GM12878 (cell line): ENCODE measurements at regions not wholly inside any gene's neighbourhood (a gene's known extent, or its start where the extent isn't known, plus 50 kb on each side); places are given as distances from the start of the nearest gene placed in this dataset.

Experiments used
- ATAC-seq: fragments of 200-7000 bp; cut with Tn5 transposase; 3 replicates; pipeline ENCODE4 v1.9.1; 2020; ENCODE audit warnings: mild to moderate bottlenecking, moderate library complexity
- BruUV-seq: library from RNA; stranded (reverse); fragments of 400-500 nt; replicated peaks from 2 replicates; lab custom pipeline; 2021; lab: Mats Ljungman, UMichigan
- CTCF ChIA-PET: fragments of 300-600 bp; sonication (Branson Sonifier 250); formaldehyde crosslinking; extraction: SDS; loops from one replicate; lab custom pipeline; 2021; ENCODE audit warnings: inconsistent platforms; lab: Yijun Ruan, JAX
- POLR2A ChIA-PET: fragments of 350-600 bp; formaldehyde crosslinking; extraction: SDS; loops from one replicate; lab custom pipeline; 2021; ENCODE audit warnings: inconsistent platforms; lab: Charles Lee
- RAD21 ChIA-PET: fragments of 300-600 bp; sonication (Branson Sonifier 250); formaldehyde crosslinking; loops from one replicate; lab custom pipeline; 2023; ENCODE audit warnings: antibody characterized with exemption; ENCODE audit not compliant: unreplicated experiment; lab: Charles Lee
- SMC1A ChIA-PET: fragments of 300-600 bp; sonication (Branson Sonifier 250); formaldehyde crosslinking; loops from one replicate; lab custom pipeline; 2023; ENCODE audit not compliant: unreplicated experiment, uncharacterized antibody; lab: Charles Lee
- DNase-seq: peaks from one replicate; pipeline ENCODE4 v3.0.0-alpha.2; 2011; ENCODE audit warnings: low read depth, low spot score
- FAIRE-seq: peaks from 3 replicates; lab custom pipeline; 2011; peaks lifted over from hg19 to GRCh38; lab: Jason Lieb, UNC
- H2AFZ ChIP-seq: 2 replicates; pipeline ENCODE4 v1.6.0; 2011; ENCODE audit warnings: low read depth, low read length, control low read depth; ENCODE audit not compliant: control insufficient read depth
- H3K27ac ChIP-seq: 2 replicates; pipeline ENCODE4 v1.5.1; 2011; ENCODE audit warnings: control low read depth; ENCODE audit not compliant: control insufficient read depth, insufficient read depth
- H3K27me3 ChIP-seq, 2 experiments: replicated peaks in 1 of 2; 2 replicates each; pipeline versions ENCODE4 v1.6.0 to v1.6.1; 2011; ENCODE audit warnings: low read length in 1 of 2; ENCODE audit not compliant: control insufficient read depth in 2 of 2, insufficient read depth in 2 of 2
- H3K36me3 ChIP-seq, 2 experiments: 2 replicates each; pipeline ENCODE4 v1.5.1; 2011; ENCODE audit warnings: low read length in 1 of 2; ENCODE audit not compliant: control insufficient read depth in 2 of 2, insufficient read depth in 2 of 2
- H3K4me1 ChIP-seq: 2 replicates; pipeline ENCODE4 v1.6.1; 2011; ENCODE audit warnings: mild to moderate bottlenecking, low read length, moderate library complexity, mixed read lengths; ENCODE audit not compliant: control insufficient read depth, insufficient read depth
- H3K4me2 ChIP-seq: 2 replicates; pipeline ENCODE4 v1.6.0; 2011; ENCODE audit warnings: control low read depth; ENCODE audit not compliant: control insufficient read depth, insufficient read depth
- H3K4me3 ChIP-seq: fragments of 200-600 bp; sonication (generic); 2 replicates; pipeline ENCODE4 v1.5.1; 2016
- H3K79me2 ChIP-seq: 2 replicates; pipeline ENCODE4 v1.6.0; 2011; ENCODE audit warnings: low read length; ENCODE audit not compliant: control insufficient read depth, insufficient read depth
- H3K9ac ChIP-seq: 2 replicates; pipeline ENCODE4 v1.8.0; 2011; ENCODE audit warnings: low read length, control low read depth, mixed read lengths; ENCODE audit not compliant: control insufficient read depth, insufficient read depth
- H3K9me3 ChIP-seq: replicated peaks from 3 replicates; pipeline ENCODE4 v1.5.1; 2011; ENCODE audit warnings: mild to moderate bottlenecking, low read length; ENCODE audit not compliant: control insufficient read depth, insufficient read depth
- H4K20me1 ChIP-seq: 2 replicates; pipeline ENCODE4 v1.6.0; 2011; ENCODE audit not compliant: control insufficient read depth, insufficient read depth
- BRCA1 ChIP-seq: IDR thresholded peaks from 2 replicates; pipeline ENCODE4 v1.6.1; 2011; ENCODE audit warnings: low read depth, low read length, improper control_type of control experiment
- CBFB ChIP-seq: IDR thresholded peaks from 2 replicates; pipeline ENCODE4 v1.6.1; 2016; ENCODE audit warnings: antibody characterized with exemption, low read depth
- CHD1 ChIP-seq: IDR thresholded peaks from 2 replicates; pipeline ENCODE4 v1.6.1; 2012; ENCODE audit warnings: low read depth, low read length, improper control_type of control experiment
- EP300 ChIP-seq, 2 experiments: fragments of 150-350 bp in 1 of 2; IDR thresholded peaks; 2 replicates each; pipeline ENCODE4 v1.6.1; 2011 to 2012; ENCODE audit warnings: low read depth in 2 of 2, low read length in 2 of 2, borderline replicate concordance in 1 of 2, improper control_type of control experiment in 1 of 2, inconsistent platforms in 1 of 2; ENCODE audit not compliant: control insufficient read depth in 1 of 2
- KAT2A ChIP-seq: conservative IDR thresholded peaks from 2 replicates; pipeline ENCODE4 v1.6.1; 2011; ENCODE audit warnings: low read depth, low read length; ENCODE audit not compliant: control insufficient read depth
- LARP7 ChIP-seq: fragments of 450-650 bp; IDR thresholded peaks from 2 replicates; pipeline ENCODE4 v1.6.1; 2017; ENCODE audit warnings: mild to moderate bottlenecking
- NBN ChIP-seq: fragments of 450-650 bp; IDR thresholded peaks from 2 replicates; pipeline ENCODE4 v1.6.1; 2016
- PAX8 ChIP-seq: fragments of 450-650 bp; IDR thresholded peaks from 2 replicates; pipeline ENCODE4 v1.6.1; 2017; ENCODE audit warnings: mild to moderate bottlenecking, moderate library complexity
- SMAD1 ChIP-seq: fragments of 450-650 bp; IDR thresholded peaks from 2 replicates; pipeline ENCODE4 v1.6.1; 2018; ENCODE audit warnings: mild to moderate bottlenecking, low read depth; ENCODE audit not compliant: partially characterized antibody
- SREBF2 ChIP-seq: IDR thresholded peaks from 2 replicates; pipeline ENCODE4 v1.6.1; 2012; ENCODE audit warnings: mild to moderate bottlenecking, low read length
- TAF1 ChIP-seq: IDR thresholded peaks from 2 replicates; pipeline ENCODE4 v1.6.1; 2011; ENCODE audit warnings: mild to moderate bottlenecking, low read depth, low read length, borderline replicate concordance
- YBX1 ChIP-seq: fragments of 450-650 bp; IDR thresholded peaks from 2 replicates; pipeline ENCODE4 v1.6.1; 2016; ENCODE audit warnings: antibody characterized with exemption
- ZZZ3 ChIP-seq: IDR thresholded peaks from 2 replicates; pipeline ENCODE4 v1.6.1; 2011; ENCODE audit warnings: low read depth; ENCODE audit not compliant: control insufficient read depth, insufficient read length
- WGBS: methylation state at CpG from one replicate; pipeline ENCODE4 v1.1.6; 2016; ENCODE audit warnings: low lambda C conversion rate; ENCODE audit not compliant: insufficient replicate concordance, insufficient coverage; ENCODE audit errors: missing lambda C conversion rate; 5-methylcytosine and 5-hydroxymethylcytosine counted together
- in situ Hi-C: fragments of 300-500 bp; cut with MboI; formaldehyde crosslinking; loops from 9 replicates; pipeline ENCODE4 v1.14.3; 2018; ENCODE audit warnings: mixed read lengths
- intact Hi-C: fragments of 100-400 bp; cut with micrococcal nuclease; formaldehyde crosslinking; loops from one replicate; pipeline ENCODE4 v1.14.2; 2022; ENCODE audit not compliant: unreplicated experiment
- TF ChIP-seq, protein P1 (sequence below): fragments of 450-650 bp; formaldehyde crosslinking; IDR thresholded peaks from 2 replicates; pipeline ENCODE4 v1.5.0; 2022; ENCODE audit warnings: mild to moderate bottlenecking, missing genetic modification characterization
- TF ChIP-seq, protein P2 (sequence below): IDR thresholded peaks from 2 replicates; pipeline ENCODE4 v1.6.1; 2012; ENCODE audit warnings: low read depth, low read length, improper control_type of control experiment
- TF ChIP-seq, protein P3 (sequence below): fragments of 450-650 bp; IDR thresholded peaks from 2 replicates; pipeline ENCODE4 v1.6.1; 2016; ENCODE audit warnings: mild to moderate bottlenecking, moderate library complexity, borderline replicate concordance

DNA sequence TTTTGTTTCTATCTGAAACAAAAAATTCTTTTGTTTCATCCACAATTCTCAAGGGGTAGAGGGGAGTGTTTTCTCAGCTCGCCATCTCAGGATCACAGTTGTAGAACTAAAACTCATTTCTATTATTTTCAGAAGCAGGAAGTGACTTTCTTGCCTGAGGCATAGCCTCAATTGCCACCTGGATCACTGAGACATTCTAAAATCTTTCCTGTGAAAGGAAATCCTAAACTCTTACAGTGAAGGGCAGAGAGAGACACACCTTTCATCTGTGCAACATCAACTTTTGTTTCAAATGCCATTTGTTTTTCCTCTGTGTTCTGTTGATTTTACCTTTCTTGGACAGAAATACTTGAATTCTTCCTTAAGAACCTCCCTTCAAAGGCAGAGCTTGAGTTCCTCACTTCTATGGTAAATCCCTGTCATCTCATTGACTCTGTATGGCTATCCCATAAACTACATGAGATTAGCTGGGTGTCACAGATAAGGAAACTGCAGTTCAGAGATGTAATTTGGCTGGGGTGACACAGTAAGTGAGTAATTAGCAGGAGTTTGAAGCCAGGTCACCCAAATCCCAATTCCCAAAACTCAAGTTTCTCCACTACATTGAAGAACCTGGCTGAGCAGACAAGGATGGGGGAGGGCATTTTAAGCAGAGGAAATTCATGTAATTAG lies 224.4 kb upstream of the HTR2A start (continued):
- TF ChIP-seq KAT2A: no peak
- no peak for TF ChIP-seq SMAD1
- no peak for TF ChIP-seq CHD1
- TF ChIP-seq, all 136 proteins: peak for 0

DNA sequence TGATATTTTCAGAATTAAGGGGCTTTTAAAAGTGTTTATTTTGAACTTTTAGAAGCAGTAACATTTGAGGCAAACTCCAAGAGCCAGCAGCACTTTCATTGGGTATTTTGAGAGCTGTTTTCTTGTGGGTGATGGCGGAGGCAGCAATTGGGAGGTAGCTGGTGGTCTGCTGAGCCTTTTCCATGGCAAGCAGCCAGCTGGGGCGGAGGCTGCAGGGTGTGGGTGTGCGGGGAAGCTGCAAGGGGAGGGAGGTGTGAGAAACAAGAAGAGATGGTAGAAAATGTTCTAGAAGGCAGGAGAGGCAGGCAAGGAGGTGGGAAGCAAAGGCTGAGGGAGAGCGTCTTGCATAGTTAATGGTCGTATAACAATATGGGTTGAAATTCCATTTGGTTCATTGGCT lies 223.4 kb upstream of the HTR2A start:
- DNase-seq (no peak), FAIRE-seq (no peak), ATAC-seq (no peak)
- no TSS peak for BruUV-seq
- no peak overlapping the region for H3K27ac ChIP-seq
- intact Hi-C loops: no loop called here
- in situ Hi-C loops: no loop called here
- H2AFZ ChIP-seq: no peak overlapping the region
- H3K4me3 ChIP-seq: no peak overlapping the region
- POLR2A ChIA-PET: no interaction called here
- H3K4me1 ChIP-seq: no peaks in the 10 kb centered on the region
- RAD21 ChIA-PET: no interaction called here
- CTCF ChIA-PET: no interaction called here
- H3K9ac ChIP-seq: no peak overlapping the region
- no peaks in the 10 kb centered on the region for H3K79me2 ChIP-seq
- H3K27me3 ChIP-seq: no peaks in the 10 kb centered on the region
- 86% methylated on average over 5 of the region's 5 CpGs for WGBS
- H3K9me3 ChIP-seq: no peaks in the 10 kb centered on the region
- H3K36me3 ChIP-seq: no peaks in the 10 kb centered on the region
- no peak overlapping the region for H3K4me2 ChIP-seq
- no peaks in the 10 kb centered on the region for H4K20me1 ChIP-seq
- SMC1A ChIA-PET: no interaction called here
- TF ChIP-seq ZZZ3: no peak
- TF ChIP-seq NBN: no peak
- TF ChIP-seq CBFB: no peak
- no peak for TF ChIP-seq SREBF2
- no peak for TF ChIP-seq YBX1
- no peak for TF ChIP-seq LARP7
- TF ChIP-seq BRCA1: no peak
- no peak for TF ChIP-seq TAF1
- TF ChIP-seq, protein P1, sequence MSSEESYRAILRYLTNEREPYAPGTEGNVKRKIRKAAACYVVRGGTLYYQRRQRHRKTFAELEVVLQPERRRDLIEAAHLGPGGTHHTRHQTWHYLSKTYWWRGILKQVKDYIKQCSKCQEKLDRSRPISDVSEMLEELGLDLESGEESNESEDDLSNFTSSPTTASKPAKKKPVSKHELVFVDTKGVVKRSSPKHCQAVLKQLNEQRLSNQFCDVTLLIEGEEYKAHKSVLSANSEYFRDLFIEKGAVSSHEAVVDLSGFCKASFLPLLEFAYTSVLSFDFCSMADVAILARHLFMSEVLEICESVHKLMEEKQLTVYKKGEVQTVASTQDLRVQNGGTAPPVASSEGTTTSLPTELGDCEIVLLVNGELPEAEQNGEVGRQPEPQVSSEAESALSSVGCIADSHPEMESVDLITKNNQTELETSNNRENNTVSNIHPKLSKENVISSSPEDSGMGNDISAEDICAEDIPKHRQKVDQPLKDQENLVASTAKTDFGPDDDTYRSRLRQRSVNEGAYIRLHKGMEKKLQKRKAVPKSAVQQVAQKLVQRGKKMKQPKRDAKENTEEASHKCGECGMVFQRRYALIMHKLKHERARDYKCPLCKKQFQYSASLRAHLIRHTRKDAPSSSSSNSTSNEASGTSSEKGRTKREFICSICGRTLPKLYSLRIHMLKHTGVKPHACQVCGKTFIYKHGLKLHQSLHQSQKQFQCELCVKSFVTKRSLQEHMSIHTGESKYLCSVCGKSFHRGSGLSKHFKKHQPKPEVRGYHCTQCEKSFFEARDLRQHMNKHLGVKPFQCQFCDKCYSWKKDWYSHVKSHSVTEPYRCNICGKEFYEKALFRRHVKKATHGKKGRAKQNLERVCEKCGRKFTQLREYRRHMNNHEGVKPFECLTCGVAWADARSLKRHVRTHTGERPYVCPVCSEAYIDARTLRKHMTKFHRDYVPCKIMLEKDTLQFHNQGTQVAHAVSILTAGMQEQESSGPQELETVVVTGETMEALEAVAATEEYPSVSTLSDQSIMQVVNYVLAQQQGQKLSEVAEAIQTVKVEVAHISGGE (CRISPR knock-in tag): no peak
- TF ChIP-seq, protein P2, sequence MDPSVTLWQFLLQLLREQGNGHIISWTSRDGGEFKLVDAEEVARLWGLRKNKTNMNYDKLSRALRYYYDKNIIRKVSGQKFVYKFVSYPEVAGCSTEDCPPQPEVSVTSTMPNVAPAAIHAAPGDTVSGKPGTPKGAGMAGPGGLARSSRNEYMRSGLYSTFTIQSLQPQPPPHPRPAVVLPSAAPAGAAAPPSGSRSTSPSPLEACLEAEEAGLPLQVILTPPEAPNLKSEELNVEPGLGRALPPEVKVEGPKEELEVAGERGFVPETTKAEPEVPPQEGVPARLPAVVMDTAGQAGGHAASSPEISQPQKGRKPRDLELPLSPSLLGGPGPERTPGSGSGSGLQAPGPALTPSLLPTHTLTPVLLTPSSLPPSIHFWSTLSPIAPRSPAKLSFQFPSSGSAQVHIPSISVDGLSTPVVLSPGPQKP: no peak
- no peak for TF ChIP-seq EP300 (IDR thresholded peaks at IDR 0.05; ENCODE audit: borderline replicate concordance in 1 of 2, control insufficient read depth in 1 of 2, low read depth in 2 of 2, low read length in 2 of 2)
- TF ChIP-seq, protein P3, sequence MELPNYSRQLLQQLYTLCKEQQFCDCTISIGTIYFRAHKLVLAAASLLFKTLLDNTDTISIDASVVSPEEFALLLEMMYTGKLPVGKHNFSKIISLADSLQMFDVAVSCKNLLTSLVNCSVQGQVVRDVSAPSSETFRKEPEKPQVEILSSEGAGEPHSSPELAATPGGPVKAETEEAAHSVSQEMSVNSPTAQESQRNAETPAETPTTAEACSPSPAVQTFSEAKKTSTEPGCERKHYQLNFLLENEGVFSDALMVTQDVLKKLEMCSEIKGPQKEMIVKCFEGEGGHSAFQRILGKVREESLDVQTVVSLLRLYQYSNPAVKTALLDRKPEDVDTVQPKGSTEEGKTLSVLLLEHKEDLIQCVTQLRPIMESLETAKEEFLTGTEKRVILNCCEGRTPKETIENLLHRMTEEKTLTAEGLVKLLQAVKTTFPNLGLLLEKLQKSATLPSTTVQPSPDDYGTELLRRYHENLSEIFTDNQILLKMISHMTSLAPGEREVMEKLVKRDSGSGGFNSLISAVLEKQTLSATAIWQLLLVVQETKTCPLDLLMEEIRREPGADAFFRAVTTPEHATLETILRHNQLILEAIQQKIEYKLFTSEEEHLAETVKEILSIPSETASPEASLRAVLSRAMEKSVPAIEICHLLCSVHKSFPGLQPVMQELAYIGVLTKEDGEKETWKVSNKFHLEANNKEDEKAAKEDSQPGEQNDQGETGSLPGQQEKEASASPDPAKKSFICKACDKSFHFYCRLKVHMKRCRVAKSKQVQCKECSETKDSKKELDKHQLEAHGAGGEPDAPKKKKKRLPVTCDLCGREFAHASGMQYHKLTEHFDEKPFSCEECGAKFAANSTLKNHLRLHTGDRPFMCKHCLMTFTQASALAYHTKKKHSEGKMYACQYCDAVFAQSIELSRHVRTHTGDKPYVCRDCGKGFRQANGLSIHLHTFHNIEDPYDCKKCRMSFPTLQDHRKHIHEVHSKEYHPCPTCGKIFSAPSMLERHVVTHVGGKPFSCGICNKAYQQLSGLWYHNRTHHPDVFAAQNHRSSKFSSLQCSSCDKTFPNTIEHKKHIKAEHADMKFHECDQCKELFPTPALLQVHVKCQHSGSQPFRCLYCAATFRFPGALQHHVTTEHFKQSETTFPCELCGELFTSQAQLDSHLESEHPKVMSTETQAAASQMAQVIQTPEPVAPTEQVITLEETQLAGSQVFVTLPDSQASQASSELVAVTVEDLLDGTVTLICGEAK: no peak
- no peak for TF ChIP-seq PAX8
